Calu3 (cell line): ENCODE measurements at regions not wholly inside any gene's neighbourhood (a gene's known extent, or its start where the extent isn't known, plus 50 kb on each side); places are given as distances from the start of the nearest gene placed in this dataset.

Experiments used
- BruUV-seq: library from RNA; stranded (reverse); fragments of 400-500 nt; replicated peaks from 2 replicates; lab custom pipeline; 2021; lab: Mats Ljungman, UMichigan
- CTCF ChIA-PET: fragments of 300-600 bp; sonication (Branson Sonifier 250); formaldehyde crosslinking; loops from one replicate; lab custom pipeline; 2022; ENCODE audit warnings: antibody characterized with exemption; lab: Charles Lee
- DNase-seq: peaks from one replicate; pipeline ENCODE4 v3.0.0; 2022
- H3K27ac Mint-ChIP-seq: one replicate; pipeline ENCODE4 v1.8.0; 2022; ENCODE audit warnings: mixed read lengths; ENCODE audit not compliant: unreplicated experiment
- H3K27me3 Mint-ChIP-seq: one replicate; pipeline ENCODE4 v1.8.0; 2022; ENCODE audit warnings: mixed read lengths; ENCODE audit not compliant: unreplicated experiment
- H3K36me3 Mint-ChIP-seq: one replicate; pipeline ENCODE4 v1.8.0; 2022; ENCODE audit warnings: mild to moderate bottlenecking, moderate library complexity, mixed read lengths; ENCODE audit not compliant: insufficient read depth, unreplicated experiment
- H3K4me1 Mint-ChIP-seq: one replicate; pipeline ENCODE4 v1.8.0; 2022; ENCODE audit warnings: mild to moderate bottlenecking, low read depth, mixed read lengths; ENCODE audit not compliant: unreplicated experiment
- H3K4me3 Mint-ChIP-seq: one replicate; pipeline ENCODE4 v1.8.0; 2022; ENCODE audit warnings: mild to moderate bottlenecking, low read depth, moderate library complexity, mixed read lengths; ENCODE audit not compliant: unreplicated experiment
- H3K9me3 Mint-ChIP-seq: one replicate; pipeline ENCODE4 v1.8.0; 2022; ENCODE audit warnings: low read depth, mixed read lengths; ENCODE audit not compliant: unreplicated experiment
- intact Hi-C: fragments of 100-400 bp; cut with micrococcal nuclease; formaldehyde crosslinking; loops from one replicate; pipeline ENCODE4 v1.10.0; 2022; ENCODE audit not compliant: unreplicated experiment
- TF ChIP-seq, protein P1 (sequence below): fragments of 200-600 bp; IDR thresholded peaks from one replicate; pipeline ENCODE4 v1.8.0; 2022; ENCODE audit warnings: antibody characterized with exemption; ENCODE audit not compliant: unreplicated experiment

DNA sequence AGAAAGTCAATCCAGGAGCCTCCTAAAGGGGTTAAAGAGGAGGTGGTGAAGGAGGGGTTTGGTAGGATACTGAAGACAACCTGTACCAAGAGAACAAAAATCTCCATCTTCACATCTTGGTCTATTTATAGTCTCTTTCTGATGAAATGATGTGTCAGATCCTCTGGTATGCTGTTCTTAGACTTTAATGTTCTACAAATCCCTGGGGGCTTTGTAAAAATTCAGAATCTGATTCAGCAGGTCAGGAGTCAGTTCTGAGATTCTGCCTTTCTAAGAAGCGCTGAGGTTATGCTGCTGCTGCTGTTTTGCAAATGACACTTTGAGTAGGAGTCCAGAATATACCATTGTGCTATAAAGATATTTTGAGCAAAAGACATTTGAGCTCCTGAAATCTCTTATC is 172.9 kb upstream of the GLRA2 start:
- no peaks in the 10 kb centered on the region for H3K27me3 Mint-ChIP-seq
- H3K4me1 Mint-ChIP-seq = peaks cover 36% of the 10 kb centered on the region
- CTCF ChIA-PET = no interaction called here
- no peak overlapping the region for H3K27ac Mint-ChIP-seq
- no peak overlapping the region for H3K4me3 Mint-ChIP-seq
- no peak for DNase-seq
- no TSS peak for BruUV-seq
- no peaks in the 10 kb centered on the region for H3K9me3 Mint-ChIP-seq
- H3K36me3 Mint-ChIP-seq = no peaks in the 10 kb centered on the region
- TF ChIP-seq, protein P1, sequence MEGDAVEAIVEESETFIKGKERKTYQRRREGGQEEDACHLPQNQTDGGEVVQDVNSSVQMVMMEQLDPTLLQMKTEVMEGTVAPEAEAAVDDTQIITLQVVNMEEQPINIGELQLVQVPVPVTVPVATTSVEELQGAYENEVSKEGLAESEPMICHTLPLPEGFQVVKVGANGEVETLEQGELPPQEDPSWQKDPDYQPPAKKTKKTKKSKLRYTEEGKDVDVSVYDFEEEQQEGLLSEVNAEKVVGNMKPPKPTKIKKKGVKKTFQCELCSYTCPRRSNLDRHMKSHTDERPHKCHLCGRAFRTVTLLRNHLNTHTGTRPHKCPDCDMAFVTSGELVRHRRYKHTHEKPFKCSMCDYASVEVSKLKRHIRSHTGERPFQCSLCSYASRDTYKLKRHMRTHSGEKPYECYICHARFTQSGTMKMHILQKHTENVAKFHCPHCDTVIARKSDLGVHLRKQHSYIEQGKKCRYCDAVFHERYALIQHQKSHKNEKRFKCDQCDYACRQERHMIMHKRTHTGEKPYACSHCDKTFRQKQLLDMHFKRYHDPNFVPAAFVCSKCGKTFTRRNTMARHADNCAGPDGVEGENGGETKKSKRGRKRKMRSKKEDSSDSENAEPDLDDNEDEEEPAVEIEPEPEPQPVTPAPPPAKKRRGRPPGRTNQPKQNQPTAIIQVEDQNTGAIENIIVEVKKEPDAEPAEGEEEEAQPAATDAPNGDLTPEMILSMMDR = no peak
- intact Hi-C loops = no loop called here

DNA sequence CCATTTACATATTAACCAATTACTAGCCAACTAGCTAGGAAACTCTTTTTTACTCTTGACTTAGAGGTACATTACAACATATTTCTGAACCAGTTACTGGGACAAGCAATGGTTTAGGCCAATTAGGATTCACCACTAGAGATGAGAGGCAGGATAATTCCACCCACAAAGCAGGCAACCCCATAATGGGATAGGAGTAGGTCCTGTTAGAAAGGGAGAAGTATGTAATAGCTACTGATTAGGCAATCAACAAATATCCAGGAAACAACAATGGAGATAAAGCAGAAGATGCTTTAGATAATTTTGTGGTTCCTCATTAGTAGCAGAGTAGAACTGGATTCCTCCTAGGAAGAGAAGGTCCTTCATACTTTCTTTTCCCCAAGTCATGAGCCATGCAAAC is 173.8 kb upstream of the GLRA2 start:
- BruUV-seq = no TSS peak
- H3K4me3 Mint-ChIP-seq = no peak overlapping the region
- intact Hi-C loops = no loop called here
- TF ChIP-seq, protein P1 = no peak
- H3K36me3 Mint-ChIP-seq = no peaks in the 10 kb centered on the region
- no peak for DNase-seq
- no peak overlapping the region for H3K27ac Mint-ChIP-seq
- H3K4me1 Mint-ChIP-seq = peaks cover 36% of the 10 kb centered on the region
- CTCF ChIA-PET = no interaction called here
- H3K9me3 Mint-ChIP-seq = no peaks in the 10 kb centered on the region
- H3K27me3 Mint-ChIP-seq = no peaks in the 10 kb centered on the region

DNA sequence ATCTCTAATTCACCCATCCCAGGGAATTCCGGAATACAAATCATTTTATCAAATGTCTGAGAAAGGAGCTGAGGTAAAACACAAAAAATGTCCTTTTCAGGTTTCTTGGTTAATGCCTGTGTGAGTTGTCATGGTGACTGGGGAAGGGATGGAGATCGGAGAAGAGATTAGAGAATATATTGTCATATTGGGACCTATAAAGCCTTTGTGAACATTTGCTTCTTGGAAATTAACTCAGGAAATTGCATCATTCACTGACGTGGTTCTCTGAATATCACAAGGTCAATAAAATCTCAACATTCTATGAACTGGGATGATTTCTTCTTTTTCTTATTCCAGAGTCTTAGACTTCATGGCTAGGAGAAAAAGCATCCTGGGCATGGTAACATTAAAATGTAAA is 174.8 kb upstream of the GLRA2 start:
- Mint-ChIP-seq H3K4me1 (peaks cover 31% of the 10 kb centered on the region), H3K27ac (no peak overlapping the region), H3K27me3 (no peaks in the 10 kb centered on the region), H3K4me3 (no peak overlapping the region), H3K36me3 (no peaks in the 10 kb centered on the region), H3K9me3 (no peaks in the 10 kb centered on the region)
- TF ChIP-seq, protein P1 = no peak
- intact Hi-C loops = no loop called here
- CTCF ChIA-PET = no interaction called here
- no TSS peak for BruUV-seq
- no peak for DNase-seq

DNA sequence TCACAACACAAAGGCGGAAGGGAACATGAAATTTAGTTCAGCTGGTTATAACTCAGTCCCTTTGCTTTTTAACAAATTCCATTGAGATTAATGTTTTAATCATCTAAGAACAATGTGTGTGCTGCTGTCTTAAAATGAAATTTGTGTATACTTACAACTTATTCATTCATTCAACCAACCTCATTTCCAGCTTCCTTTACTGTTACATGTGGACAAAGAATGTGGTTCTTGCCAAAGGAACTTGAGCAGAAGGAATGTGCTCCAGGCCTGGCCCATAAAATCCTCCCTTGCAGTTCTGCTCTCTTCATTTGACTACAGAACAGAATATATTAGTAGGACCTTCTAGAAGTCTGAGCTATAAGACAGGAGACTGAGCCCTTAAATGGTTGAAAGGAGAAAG is 176.8 kb upstream of the GLRA2 start:
- no TSS peak for BruUV-seq
- Mint-ChIP-seq H3K36me3 (no peaks in the 10 kb centered on the region), H3K4me1 (peaks cover 17% of the 10 kb centered on the region), H3K9me3 (peaks cover 3% of the 10 kb centered on the region), H3K27me3 (no peaks in the 10 kb centered on the region), H3K27ac (no peak overlapping the region), H3K4me3 (no peak overlapping the region)
- intact Hi-C loops = no loop called here
- TF ChIP-seq, protein P1 = no peak
- DNase-seq = no peak
- CTCF ChIA-PET = no interaction called here
